Midbrain (tissue), 1 donor: ENCODE measurements at regions not wholly inside any gene's neighbourhood (a gene's known extent, or its start where the extent isn't known, plus 50 kb on each side); places are given as distances from the start of the nearest gene placed in this dataset.
A peak's percentile ranks its signal among the peaks of the same experiment; 100 is the strongest.

Source experiments
- DNase-seq: peaks from one replicate; lab custom pipeline; 2025; lab: John Stamatoyannopoulos, UW

DNA sequence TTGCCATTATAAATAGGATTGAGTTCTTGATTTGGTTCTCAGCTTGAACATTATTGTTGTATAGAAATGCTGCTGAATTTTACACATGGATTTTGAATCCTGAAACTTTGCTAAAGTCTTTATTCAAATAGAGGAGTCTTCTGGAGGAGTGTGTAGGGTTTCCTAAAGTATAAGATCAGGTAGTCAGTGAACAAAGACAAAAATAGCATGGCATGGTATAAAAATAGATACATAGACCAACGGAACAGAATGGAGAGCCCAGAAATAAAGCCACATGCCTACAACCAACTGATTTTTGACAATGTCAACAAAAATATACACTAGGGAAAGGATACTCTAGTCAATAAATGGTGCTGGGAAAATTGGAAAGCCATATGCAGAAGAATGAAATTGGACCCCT, 740.1 kb downstream of the QKI start:
- no peak for DNase-seq

DNA sequence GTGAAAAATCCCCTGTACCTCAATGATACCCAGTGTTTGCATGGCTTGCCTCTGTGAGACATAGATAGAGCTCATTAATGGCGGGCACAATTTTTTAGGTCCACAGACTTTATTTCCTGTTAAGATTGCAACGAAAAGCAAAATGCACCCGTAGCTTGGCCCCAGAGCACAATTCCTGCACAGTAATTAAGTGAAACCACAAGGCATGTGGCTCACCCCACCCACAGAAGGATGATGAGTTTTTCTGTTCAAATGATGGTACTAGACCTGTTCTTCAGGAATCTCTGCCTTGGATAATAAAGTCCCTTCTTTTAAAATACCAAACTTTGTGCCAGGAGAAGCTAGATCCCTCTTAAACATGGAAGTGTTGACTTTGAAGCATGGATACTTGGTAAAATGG, 738.1 kb downstream of the QKI start:
- DNase-seq: no peak

DNA sequence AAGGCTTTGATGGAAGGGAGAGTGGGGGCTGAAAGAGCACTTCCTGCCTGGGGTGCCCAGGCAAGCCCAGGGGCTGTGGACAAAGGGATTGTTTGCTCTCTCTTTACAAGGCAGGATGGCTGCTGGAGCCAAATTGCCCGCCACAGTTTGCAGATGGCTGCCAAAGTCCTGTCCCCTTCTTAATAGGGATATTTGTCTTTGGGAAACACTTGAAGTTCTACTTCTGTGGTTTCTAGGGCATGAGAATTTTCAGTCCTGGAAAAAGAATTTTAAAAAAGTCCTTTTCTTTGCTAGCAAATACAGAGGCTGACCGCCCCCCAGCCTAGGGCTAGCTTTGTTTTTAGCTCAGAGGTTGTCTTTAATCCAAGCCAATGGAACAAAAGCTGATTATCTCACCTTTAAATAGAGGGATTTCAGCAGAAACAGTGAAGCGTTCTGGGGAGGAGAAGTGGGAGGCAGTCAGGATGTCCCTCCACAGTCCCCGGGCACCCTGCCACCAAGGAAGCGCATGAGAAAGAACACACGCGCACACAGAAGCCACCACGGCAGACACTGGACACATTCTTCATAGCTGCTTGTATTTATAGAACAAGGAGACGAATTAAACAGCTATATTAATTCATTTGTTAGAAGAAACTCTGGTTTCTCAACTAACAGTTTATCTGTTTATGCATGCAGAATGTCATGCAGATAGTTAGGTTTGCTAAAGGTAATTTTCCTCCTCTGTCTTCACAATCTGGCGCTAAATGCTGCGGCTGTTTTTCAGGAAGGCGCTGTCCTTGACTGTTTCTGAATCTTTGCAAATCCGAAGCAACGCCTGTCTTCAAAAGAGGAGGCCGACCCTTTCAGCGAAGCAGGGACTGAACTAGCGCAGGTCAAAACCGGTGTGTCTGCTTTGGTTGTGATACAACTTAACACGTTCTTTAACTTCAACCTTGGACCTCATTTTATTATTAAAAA, 736.9 kb downstream of the QKI start:
- DNase-seq: peak; percentile 87

DNA sequence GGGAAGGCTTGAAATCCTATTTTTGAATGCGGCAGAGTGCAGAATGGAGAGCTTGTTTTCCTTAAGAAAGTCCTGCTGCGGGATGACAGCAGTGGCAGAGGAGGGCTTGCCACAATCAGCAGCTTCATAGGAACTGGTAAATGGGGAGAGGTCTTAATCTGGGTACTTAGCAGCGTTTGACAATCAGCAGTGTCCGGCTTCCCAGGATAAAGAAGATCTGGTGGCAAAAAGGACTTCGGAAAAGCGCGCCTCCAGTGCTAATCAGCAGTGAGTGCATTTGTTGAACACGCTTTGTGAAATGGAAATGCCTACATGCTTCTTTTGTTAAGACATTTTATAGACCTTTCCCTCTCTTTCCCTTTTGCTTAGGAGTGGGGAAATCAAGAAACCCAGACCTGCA, 735.7 kb downstream of the QKI start:
- DNase-seq: peak; percentile 36

DNA sequence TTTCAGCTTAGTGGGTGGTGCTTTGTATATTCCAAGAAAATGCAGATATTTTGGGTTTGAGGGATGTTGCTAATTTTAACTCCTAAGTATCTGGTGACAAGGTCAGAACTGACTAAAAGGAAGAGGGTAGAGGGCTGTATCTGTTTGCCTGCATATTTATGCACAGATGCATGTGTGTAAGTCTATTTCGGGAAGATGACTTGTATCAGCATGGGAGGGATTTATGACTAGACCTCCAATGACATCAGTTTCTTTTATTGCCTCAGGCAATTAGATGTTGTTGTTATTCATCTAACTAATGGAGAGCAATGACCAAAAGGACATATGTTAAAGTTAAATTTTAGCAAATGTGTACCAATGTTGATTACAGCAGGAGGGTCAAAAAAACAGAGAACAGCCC, 734.3 kb downstream of the QKI start:
- no peak for DNase-seq

DNA sequence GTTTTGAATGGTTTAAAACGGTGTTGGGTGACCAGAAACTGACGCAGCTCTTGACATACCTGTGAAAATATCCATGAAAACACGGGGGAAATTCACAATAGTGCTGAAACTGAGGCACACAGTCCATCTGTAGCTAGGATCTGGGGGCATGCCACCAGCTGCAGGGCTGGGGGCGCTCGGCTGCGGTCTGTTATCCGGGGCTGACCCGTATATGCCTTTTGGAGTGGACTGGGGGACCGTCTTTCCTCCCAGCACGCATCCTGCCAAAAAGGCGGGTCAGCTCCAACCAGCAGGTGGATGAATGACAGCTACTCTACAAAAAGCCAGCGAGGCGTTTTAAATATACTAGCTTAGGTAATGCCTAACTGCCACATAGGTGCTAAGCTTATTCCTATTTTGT, 729.8 kb downstream of the QKI start:
- no peak for DNase-seq

DNA sequence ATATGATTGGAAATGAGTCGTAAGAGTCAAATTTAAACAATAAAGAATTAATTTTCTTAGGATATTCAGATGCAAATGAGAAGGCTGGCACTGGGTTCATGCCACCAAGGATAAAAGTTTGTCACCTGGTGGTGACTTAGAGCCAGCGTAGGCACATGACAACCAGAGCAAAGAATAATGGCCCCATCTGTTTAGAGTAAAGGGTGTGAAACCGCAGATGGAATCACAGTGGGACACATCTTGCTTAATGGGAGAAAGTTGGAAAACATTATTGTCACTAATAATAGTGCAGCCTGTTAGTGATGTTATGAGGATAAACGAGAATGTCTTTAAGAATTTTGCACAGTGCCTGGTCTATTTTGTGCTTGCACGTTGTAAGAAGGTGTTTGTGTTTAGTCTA, 727.8 kb downstream of the QKI start:
- DNase-seq: no peak

DNA sequence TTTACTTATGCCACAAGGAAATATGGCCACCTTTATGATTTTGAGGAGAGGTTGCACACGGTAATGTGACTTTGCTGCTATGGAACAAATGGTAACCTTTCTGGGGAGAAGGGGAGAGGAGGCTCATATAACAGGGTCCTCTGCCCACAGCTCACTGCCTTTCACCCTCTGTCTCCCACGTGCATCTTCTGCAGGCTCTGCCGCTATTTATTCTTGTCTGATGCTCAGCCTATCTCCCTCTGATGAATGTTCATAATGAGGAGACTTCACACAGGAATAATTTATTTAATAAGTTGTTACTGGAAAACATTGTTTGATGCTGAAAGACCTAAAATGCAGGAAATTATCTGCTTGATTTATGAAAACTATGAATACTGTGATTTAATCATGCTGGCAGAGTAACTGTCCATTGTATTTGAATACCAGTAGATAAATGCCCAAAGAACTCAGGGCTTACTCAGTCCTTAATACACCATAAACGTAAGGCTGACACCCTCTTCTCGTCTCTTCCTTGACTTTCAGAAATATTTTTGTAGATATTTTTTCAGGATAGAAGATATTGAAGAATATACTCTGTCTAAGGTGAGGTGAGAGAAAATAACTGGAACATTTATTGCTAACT, 721.1 kb downstream of the QKI start:
- DNase-seq: no peak

DNA sequence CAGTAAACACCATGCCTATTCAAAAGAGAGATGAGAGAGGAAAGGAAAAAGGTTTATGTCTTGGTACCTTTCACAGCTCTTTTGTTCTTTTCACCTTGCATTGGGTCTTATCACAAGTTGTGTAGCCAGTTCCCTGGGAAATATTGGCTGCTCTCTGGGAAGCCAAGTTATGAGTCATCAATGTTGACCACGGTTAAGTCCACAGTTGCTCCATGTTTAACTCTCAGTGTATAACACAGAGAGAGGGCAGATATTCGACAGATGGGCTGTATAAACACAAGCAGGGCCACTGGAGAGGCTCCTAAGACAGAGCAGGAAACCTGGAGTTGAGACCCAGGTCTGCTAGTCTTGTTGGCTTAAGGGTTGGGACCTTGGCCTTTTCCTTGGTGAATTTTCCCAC, 718.6 kb downstream of the QKI start:
- DNase-seq: no peak

DNA sequence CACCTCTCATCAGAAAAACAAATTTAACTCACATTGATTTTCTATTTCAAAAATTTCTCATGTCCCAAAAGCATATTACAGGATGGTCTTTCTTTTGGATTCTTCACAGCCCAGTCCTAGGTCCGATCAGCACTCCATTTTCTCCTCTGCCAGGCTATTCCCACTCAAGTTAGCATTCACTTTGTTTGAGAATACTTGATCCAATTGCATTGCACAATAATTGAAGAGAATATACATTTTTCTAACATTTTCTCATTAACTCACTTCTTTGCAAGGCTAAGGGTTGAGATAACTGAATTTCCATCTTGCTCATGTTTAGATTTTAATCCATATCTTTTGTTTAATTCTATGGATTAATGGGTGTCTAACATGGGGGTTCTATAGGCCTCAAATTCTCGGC, 716.1 kb downstream of the QKI start:
- DNase-seq: no peak

DNA sequence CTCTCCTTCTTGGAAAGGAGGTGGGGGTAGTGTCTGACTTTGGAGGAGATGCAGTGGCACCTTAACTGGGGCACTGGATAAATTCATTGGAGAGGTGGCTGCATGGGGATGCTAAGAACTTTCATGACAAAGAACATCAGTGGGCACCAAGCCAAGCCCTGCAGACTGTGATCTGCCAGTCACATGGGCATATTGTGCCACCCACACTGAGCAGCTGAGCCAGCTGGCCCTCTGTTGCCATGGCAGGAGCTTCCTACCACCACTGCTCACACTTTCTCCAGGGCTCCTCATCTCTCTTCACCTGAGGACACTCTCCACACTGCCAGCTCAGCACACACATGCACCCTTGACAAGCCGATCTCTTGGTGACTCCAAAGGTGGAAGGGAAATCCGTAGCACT, 715.6 kb downstream of the QKI start:
- no peak for DNase-seq

DNA sequence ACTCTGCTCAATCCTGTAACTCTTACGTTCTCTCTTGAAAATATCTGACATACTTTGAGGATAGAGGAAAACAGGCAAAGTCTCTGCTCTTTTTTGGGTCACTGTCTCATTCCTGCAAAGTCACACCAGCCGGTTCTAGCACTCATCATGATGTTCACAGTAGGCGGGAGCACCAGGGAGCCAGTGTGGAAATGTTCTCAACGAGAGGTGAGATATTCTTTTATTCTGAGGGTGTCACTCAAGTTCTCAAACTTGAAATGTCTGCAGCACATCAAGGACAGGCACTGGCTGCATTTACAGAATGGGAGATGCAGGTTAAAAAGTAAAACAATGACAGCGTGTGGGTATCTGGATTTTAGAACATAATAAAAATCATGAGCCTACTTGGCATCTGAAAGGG, 714.7 kb downstream of the QKI start:
- no peak for DNase-seq

DNA sequence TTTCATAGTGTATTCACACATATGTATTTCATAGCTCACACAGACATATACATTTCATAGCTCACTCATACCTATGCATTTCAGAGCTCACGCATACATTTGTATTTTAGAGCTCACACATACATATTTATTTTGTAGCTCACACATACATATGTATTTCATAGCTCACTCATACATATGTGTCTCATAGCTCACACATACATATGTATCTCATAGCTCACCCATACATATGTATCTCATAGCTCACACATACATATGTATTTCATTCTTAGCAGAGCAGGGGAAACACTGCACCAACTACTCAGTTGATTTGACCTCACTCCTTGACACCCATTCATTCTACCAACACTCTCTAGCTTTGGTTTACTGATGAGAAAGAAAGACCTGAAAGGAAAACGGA, 713.6 kb downstream of the QKI start:
- DNase-seq: no peak

DNA sequence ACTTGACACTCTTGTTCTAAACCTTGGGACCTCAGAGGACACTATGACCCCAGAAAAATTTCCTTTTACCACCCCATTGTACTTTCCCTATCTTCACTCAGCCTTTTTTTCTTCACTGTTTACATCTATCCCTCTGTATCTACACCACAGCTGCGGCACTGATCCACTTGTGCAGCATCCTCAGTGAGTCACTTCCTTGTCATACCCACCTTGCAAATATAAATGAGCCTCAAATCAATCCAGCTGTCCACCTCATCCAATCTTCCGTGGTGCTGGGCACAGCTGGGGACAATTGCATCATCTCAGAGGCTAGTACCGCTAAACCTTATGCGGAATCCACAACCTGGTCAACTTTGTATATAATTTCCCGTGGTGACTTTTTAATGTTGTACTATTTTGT, 710.5 kb downstream of the QKI start:
- no peak for DNase-seq

DNA sequence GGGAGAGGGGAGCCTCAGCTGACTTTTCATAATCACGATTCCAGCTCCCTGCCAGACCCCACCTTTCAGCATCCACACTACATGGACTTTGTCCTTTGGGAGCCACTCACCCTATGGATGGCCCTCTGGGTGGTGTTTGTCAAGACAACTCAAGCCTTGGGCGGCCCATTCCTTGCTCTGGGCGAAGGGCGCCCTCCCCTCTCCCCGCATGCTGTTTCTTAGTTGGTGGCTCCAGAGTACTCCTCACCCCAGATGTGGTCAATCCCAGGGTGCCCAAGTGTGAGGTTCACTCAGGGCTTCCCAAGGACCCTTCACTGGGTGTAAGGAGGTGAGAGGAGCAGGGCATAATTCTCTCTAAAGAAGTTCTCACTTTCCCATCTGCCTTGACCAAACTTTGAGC, 710.0 kb downstream of the QKI start:
- no peak for DNase-seq

DNA sequence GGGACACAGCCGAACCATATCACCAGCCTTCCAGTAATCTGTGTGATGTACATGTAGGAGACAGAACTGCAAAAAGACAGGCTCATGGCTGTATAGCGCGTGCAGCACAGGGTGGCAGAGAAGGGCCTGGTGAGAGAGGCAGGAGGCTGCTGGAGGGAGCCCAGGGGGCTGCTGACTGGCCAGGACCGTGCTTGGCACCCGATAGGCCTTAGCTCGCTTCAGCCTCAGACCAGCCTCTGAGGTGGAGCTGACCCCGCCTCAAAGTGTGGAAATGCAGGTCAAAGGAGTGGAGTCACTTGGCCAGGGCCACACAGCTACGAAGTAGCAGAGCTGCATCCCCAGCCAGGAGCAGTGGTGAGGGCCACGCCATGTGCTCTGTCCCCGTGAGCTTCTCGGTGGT, 707.6 kb downstream of the QKI start:
- no peak for DNase-seq

DNA sequence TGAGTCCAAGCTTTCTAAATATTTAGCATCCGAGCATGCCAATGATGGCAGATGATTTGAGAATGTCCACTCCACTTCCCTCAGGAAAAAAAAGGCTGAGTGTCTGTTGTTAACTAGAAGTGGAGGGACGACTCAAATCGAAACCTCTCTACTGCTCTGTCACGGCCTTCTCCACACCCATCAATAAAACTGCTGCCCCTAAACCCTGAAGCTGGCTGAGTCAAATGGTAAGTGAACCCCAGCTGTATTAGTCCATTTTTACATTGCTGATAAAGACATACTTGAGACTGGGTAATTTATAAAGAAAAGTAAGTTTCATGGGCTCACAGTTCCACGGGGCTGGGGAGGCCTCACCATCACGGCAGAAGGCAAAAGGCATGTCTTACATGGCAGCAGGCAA, 707.0 kb downstream of the QKI start:
- DNase-seq: no peak

DNA sequence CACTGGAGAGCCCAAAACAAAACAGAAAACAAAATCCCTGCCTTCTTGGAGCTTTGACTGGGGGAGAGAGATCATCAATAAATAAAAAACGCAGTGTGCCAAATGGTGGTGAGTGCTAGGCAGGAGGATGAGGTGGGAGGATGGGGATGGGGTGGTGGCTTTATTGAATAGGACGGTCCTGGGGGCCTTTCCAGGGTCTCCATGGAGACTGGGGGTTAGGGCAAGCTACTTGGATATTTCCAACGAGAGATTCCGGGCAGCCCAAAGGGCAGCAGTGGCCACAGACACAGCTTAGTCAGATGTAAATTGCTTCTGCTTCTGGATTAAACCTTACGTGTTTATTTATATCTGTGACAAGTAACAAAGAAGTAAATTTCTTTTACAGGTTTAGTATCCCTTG, 700.1 kb downstream of the QKI start:
- peak; percentile 44 for DNase-seq

DNA sequence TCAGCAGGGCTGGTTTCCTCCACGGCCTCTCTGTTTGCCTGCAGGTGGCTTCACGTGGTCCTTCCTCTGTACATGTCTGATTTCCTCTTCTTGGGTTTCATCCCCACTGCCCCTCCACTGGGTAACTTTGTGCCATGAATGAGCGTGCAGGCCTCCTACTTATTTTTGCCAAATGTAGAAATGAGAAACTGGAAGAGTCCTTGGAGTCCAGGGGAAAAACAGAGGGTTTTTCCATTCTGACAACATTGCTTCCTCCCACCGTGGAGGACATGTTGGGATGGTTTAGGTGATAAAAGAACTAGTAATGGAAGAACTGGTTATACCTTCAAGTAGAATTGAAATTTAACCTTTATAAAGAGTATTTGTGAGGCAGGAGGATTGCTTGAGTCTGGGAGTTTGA, 699.5 kb downstream of the QKI start:
- no peak for DNase-seq

DNA sequence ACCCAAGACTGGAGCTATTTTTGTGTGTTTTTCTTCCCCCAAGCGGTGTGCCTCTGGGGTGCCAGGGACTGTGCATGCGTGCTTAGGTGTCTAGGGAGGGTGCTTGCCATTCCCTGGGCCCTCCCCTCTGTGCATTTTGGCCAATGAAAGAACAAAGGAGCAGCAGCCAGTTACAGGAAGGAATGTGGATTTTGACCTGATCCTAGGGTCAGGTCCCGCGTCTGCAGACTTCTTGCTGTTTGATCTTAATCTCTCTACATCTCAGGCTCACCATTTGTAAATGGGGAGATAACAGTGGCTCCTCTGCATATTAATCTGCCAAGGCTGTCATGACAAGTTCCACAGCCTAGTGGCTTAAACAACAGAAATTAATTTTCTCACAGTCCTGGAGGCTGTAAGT, 699.1 kb downstream of the QKI start:
- no peak for DNase-seq

DNA sequence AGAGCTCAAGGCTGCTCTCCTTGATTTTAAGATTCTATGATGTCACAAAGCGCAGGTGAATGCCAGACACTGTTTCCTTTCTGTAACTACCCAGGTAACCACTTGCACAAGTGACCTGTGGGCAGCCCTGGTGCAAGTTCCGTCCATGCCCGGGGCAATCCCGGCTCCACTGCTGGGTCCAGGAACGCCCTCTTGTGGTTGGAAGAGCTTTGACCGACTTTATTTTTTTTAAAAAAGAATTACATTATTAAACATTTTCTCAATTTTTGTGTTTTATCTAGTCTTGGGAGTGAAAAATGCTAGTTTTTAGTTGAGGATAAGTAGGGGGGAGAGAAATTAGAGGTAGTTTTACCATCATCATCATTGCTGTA, 695.2 kb downstream of the QKI start:
- no peak for DNase-seq

DNA sequence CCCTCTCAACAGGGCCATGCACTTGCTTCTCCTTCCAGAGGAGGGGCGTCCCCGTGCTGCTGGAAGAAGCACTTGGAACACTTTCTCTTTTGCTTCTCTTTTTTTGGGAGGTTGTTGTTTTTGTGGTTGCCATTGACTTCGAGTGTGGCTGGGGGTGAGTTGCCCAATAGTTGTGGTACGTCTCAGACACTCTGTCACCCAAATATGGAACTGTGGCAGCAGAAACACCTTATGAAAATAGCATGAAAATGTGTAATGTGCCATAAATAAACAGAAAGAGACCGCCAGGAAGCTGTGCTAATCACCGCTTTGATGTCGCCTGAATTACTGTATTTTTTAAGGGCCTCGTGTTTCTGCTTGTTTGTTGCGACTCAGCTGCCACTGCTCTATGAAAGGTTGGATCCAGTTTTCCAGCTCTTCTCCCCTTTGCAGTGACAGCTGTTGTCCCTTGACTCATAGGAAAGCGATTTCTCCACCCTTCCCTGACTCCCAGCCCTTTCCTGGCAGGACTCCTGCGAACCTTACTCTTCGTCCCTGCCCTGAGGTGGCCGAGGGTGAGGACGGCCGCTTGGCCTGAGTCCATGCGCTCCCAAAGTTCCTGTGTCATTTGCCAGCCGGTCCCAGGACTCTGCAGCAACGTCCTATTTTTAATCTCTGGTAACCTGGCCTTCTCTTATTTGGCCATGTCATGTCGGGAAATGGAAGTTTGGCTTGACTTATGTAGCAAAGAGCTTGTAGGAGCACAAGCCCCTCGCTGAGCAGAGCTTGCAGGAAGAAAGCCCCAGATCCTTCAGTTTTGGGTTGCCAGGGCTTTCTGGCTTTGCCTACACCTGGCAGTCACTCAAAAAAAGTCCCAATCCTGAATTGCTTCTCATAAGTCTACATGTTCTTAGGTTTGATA, 694.6 kb downstream of the QKI start:
- peak; percentile 45 for DNase-seq

DNA sequence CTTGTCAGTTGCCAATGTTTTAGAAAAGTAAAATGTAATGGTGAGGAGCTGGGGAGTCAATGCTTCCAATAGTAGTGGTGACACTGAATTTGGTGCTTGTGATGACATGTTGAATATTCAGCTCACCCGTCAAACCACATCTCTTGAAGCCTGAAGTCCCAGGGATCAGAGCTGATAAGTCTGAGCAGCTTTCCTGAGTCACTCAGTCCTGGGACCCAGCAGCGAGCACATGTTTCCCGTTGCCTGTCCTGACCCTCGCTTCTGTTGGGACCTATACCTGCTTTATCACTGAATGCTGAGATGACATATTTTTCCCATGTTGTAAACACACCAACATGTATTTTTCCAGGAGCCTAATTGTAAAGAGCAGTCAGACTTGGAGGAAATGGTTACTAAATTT, 693.6 kb downstream of the QKI start:
- DNase-seq: no peak
